NCI-H1417 (cell line): ENCODE measurements at regions not wholly inside any gene's neighbourhood (a gene's known extent, or its start where the extent isn't known, plus 50 kb on each side); places are given as distances from the start of the nearest gene placed in this dataset.
"Not testable (repeated sequence)": the region's sequence is repeated elsewhere in the genome, so short reads cannot be mapped to it uniquely, and the experiment has no call there.

ENCODE experiments used
- DNase-seq, 3 experiments: peaks; one replicate each; lab custom pipeline; 2025; lab: John Stamatoyannopoulos, UW

- DNase-seq = no peak
Observed at GRCh38 chr21:36207577-36208320, 51.1 kb downstream of the DOP1B start.

GRCh38 chr21:36208326-36209013 lies 51.8 kb downstream of the DOP1B start:
- DNase-seq = no peak

- DNase-seq = peak; percentile 59 to 90 (median 63)
Observed at GRCh38 chr21:36209626-36210171, 53.1 kb downstream of the DOP1B start.

GRCh38 chr21:36210779-36211659 lies 54.4 kb downstream of the DOP1B start:
- DNase-seq = no peak

GRCh38 chr21:36211660-36212512 lies 55.3 kb downstream of the DOP1B start:
- no peak for DNase-seq

DNA sequence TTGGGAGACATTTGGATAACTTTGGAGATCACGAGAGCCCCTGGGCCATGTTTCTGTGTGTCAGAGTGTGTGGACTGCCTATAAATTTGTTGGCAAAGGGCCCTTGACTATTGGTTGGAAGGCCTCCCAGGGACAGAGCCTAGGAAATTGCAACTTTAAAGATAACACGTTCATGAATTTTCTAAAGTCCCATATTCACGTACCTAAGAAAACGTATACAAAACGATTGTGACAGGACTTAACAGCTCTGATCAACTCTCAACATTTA lies 55.8 kb downstream of the DOP1B start:
- no peak for DNase-seq

DNA sequence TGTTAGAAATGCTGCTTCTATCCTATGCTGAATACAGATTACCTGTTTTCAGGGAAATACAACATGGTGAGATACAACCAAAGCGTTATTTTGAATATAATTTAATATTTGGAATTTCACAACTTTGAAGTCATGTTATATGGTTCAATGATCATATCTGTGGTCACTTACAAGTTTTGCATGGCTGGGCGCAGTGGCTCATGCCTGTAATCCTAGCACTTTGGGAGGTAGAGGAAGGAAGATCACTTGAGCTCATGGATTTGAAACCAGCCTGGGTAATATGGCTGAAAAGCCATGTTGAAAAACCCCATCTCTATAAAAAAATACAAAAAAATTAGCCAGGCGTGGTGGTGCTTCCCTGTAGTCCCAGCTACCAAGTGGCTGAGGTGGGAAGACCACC lies 57.9 kb downstream of the DOP1B start:
- no peak for DNase-seq

- DNase-seq = no peak
Observed at GRCh38 chr21:36217743-36218142, 61.1 kb downstream of the DOP1B start.

- no peak for DNase-seq
Observed at GRCh38 chr21:36218691-36219090, 62.1 kb downstream of the DOP1B start.

GRCh38 chr21:36223451-36223850 lies 66.8 kb downstream of the DOP1B start:
- no peak for DNase-seq

- no peak for DNase-seq
Observed at GRCh38 chr21:36229181-36229580, 72.6 kb downstream of the DOP1B start.

GRCh38 chr21:36231444-36231843 lies 74.8 kb downstream of the DOP1B start:
- DNase-seq = not testable (repeated sequence)

DNA sequence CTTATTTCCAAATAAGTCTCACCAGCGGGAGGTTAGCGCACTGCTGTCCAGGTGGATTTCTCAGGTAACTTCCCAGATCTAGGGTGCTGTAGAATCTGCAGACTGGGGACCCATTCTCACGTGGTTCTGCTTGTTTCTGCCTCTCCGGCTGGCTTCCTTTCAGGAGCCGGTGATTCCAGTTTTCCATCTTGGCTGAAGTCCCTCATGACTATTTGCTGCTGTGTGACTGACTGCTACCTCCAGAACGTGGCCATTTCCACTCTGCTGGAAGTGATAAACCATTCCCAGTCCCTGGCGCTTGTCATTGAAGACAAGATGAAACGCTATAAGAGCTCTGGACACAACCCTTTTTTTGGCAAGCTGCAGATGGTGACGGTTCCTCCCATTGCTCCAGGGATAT lies 76.0 kb downstream of the DOP1B start:
- DNase-seq = no peak

GRCh38 chr21:36235058-36235582 lies 78.5 kb downstream of the DOP1B start:
- no peak for DNase-seq

GRCh38 chr21:36236052-36236730 lies 79.6 kb downstream of the DOP1B start:
- DNase-seq = no peak

DNA sequence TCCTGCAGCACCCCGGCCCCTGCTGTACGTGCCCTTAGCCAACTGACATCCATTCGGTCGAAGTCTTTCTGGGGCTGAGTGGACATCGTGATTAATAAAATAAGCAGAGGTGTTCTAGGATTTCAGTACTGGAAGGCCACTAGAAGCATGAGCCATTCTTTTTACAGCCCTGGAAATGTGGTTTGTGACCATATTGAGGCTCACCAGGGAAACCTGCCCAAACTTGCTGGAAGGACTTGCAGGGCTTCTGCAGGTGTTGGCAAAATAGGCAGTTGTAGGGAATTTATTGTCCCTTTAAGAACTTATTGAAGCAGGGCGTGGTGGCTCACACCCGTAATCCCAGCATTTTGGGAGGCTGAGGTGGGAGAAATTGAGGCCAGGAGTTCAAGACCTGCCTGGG lies 80.8 kb downstream of the DOP1B start:
- DNase-seq = no peak

GRCh38 chr21:36239585-36239984 lies 80.4 kb upstream of the MORC3 start:
- no peak for DNase-seq

DNA sequence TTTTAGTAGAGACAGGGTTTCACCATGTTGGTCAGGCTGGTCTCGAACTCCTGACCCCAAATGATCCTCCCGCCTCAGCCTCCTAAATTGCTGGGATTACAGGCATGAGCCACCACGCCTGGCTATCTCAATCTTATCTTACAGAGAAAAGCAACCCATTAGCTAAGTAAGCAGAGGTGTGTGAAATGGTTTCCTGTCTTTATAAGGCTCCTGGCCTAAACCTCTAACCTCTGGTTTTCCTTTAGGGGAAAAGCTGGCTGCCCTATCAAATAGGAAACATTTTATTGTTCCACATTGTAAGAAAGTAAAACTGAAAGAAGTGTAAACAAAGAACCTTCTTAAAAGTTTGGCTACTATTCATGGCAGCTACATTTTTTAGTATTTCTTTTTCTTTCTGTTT lies 78.3 kb upstream of the MORC3 start:
- DNase-seq = no peak

DNA sequence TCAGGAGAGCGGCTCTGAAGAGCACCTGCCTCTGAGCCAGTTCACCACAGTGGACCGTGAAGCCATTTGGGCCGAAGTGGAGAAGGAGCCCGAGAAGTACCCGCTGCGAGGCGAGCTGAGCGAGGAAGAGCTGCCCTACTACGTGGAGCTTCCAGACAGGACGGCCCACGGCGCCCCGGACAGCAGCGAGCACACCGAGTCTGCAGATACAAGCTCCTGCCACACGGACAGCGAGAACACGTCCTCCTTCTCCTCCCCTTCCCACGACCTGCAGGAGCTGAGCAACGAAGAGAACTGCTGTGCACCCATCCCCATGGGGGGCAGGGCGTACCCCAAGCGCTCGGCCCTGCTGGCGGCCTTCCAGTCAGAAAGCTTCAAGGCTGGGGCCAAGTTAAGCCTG lies 74.9 kb upstream of the MORC3 start:
- DNase-seq = no peak

DNA sequence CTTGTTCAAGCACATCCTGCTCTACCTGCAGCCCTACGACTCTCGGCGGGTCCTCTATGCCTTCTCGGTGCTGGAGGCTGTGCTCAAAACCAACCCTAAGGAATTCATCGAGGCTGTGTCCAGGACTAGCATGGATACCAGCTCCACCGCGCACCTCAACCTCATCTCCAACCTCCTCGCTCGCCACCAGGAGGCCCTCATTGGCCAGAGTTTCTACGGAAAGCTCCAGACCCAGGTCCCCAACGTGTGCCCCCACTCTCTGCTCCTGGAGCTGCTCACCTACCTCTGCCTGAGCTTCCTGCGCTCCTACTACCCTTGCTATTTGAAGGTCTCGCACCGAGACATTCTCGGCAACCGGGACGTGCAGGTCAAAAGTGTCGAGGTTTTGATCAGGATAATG lies 74.3 kb upstream of the MORC3 start:
- no peak for DNase-seq

DNA sequence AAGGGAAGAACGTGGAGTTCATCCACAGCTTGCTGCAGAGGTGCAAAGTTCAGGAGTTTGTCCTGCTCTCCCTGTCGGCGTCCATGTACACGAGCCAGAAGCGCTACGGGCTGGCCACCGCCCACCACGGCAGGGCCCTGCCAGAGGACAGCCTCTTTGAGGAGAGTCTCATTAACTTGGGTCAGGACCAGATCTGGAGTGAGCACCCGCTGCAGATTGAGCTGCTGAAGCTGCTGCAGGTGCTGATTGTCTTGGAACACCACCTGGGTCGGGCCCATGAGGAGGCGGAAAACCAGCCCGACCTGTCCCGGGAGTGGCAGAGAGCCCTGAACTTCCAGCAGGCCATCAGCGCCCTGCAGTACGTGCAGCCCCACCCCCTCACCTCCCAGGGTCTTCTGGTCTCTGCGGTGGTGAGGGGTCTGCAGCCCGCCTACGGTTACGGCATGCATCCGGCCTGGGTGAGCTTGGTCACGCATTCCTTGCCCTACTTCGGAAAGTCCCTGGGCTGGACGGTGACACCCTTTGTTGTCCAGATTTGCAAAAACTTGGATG lies 73.8 kb upstream of the MORC3 start:
- DNase-seq = no peak
